ENCODE measurements at regions not wholly inside any gene's neighbourhood (a gene's known extent, or its start where the extent isn't known, plus 50 kb on each side); places are given as distances from the start of the nearest gene placed in this dataset.

- no peak for TF ChIP-seq CTCF (IDR thresholded peaks at IDR 0.05; ENCODE audit: low read length)
- no peak for TF ChIP-seq EZH2 (IDR thresholded peaks at IDR 0.05; ENCODE audit: borderline replicate concordance, low read length)
These were observed 122.5 kb downstream of the FOXI3 start for GRCh38 chr2:88329815-88330603.
